ENCODE measurements at regions not wholly inside any gene's neighbourhood (a gene's known extent, or its start where the extent isn't known, plus 50 kb on each side); places are given as distances from the start of the nearest gene placed in this dataset.

DNA sequence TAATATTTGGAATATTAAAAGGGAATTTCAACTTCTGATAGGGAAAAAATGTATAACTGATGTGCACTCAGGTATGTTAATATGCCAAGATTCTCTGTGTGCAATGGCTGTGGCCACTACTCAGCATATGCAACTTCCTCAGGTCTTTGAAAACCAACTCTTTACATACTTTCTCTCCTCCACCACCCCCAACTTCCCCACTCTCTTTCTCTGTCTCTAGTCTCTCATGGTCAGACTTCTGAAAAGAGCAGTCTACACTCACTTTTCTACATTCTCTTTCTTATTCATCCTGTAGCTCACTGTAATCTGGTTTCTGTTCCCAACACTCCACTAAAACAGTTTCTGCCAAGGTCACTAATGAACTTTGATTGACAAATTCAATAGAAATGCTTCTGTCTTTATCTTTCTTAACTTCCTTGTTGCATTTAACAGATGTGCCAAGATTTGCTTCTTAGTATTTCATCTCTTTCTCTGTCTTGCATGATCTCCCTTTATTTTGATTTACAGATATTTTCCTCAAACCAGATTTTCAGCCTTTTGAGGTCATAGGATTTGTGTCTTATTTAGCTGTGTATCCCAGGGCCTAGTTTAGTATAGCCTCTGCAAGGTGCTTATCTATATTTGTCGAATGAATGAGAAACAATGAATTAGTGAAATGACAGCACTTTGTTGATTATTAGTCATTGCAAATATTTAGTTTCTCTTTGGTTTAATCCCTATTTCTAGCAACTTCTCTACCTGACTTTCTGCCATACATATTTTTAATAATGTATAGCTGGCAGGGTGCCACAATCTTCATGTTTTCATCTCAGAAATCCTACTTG, 168.9 kb downstream of the LMO4 start:
- H3K36me3 ChIP-seq: no peaks in the 10 kb centered on the region
- in situ Hi-C loops (cut with MboI; ENCODE audit: low sequenced_read_pairs in 4 of 4): no loop called here
- ATAC-seq (no peak), DNase-seq (no peak)
- H3K4me1 ChIP-seq: peaks cover 0 to 5% of the 10 kb centered on the region in 2 donors
- no peak for TF ChIP-seq POLR2A (IDR thresholded peaks at IDR 0.05)
- TF ChIP-seq, protein P1, sequence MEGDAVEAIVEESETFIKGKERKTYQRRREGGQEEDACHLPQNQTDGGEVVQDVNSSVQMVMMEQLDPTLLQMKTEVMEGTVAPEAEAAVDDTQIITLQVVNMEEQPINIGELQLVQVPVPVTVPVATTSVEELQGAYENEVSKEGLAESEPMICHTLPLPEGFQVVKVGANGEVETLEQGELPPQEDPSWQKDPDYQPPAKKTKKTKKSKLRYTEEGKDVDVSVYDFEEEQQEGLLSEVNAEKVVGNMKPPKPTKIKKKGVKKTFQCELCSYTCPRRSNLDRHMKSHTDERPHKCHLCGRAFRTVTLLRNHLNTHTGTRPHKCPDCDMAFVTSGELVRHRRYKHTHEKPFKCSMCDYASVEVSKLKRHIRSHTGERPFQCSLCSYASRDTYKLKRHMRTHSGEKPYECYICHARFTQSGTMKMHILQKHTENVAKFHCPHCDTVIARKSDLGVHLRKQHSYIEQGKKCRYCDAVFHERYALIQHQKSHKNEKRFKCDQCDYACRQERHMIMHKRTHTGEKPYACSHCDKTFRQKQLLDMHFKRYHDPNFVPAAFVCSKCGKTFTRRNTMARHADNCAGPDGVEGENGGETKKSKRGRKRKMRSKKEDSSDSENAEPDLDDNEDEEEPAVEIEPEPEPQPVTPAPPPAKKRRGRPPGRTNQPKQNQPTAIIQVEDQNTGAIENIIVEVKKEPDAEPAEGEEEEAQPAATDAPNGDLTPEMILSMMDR (IDR thresholded peaks at IDR 0.05 in 4 of 5, conservative IDR thresholded peaks at IDR 0.05 in 1 of 5): no peak
- H3K27me3 ChIP-seq: no peaks in the 10 kb centered on the region
- H3K9me3 ChIP-seq: no peaks in the 10 kb centered on the region
- no peak overlapping the region for H3K27ac ChIP-seq
- H3K4me3 ChIP-seq: no peak overlapping the region
- intact Hi-C loops (cut with DNase I; ENCODE audit: low total_unique reads): no loop called here

GRCh38 chr1:87501738-87502137, 173.1 kb downstream of the LMO4 start:
- H3K9me3 ChIP-seq: no peaks in the 10 kb centered on the region
- ATAC-seq (no peak), DNase-seq (no peak)
- intact Hi-C loops (cut with DNase I; ENCODE audit: low total_unique reads): no loop called here
- in situ Hi-C loops (cut with MboI; ENCODE audit: low sequenced_read_pairs in 4 of 4): no loop called here
- H3K27me3 ChIP-seq: no peaks in the 10 kb centered on the region
- H3K27ac ChIP-seq: no peak overlapping the region
- H3K36me3 ChIP-seq: no peaks in the 10 kb centered on the region
- no peak overlapping the region for H3K4me3 ChIP-seq
- no peak for TF ChIP-seq POLR2A (IDR thresholded peaks at IDR 0.05)
- TF ChIP-seq, protein P1 (IDR thresholded peaks at IDR 0.05 in 4 of 5, conservative IDR thresholded peaks at IDR 0.05 in 1 of 5): no peak
- H3K4me1 ChIP-seq: no peaks in the 10 kb centered on the region

DNA sequence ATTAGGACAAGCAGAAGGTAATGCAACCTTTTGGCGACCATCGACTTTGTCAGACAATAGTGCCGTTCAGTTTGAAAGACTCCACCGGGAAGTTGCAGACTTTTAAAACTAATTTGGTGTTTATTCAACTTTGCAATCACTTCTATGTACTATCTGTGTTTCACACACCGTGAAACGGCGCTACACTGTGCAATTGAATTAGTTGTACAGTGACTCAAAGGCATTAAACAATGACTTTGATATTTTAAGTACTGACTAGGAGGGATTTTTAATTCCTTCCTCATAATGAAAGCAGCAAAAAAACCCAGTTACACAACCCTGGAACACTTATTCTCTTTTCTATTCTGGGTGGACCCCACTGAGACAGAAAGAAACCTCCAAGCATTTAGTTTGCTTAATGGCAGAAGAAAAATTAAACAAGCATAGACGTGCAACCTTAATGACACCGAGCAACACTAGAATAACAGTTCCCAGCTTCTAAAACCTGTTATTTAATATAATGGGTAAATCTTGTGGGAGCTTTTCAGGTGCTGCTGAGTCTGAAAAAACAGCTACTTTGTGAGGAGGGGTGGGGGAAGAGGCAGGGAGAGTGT, 176.8 kb downstream of the LMO4 start:
- Histone ChIP-seq H3K36me3 (no peaks in the 10 kb centered on the region), H3K4me1 (no peaks in the 10 kb centered on the region), H3K27me3 (no peaks in the 10 kb centered on the region), H3K9me3 (no peaks in the 10 kb centered on the region), H3K4me3 (no peak overlapping the region), H3K27ac (no peak overlapping the region)
- ATAC-seq (no peak), DNase-seq (no peak)
- intact Hi-C loops (cut with DNase I; ENCODE audit: low total_unique reads): no loop called here
- no peak for TF ChIP-seq POLR2A (IDR thresholded peaks at IDR 0.05)
- TF ChIP-seq, protein P1 (IDR thresholded peaks at IDR 0.05 in 4 of 5, conservative IDR thresholded peaks at IDR 0.05 in 1 of 5): no peak
- in situ Hi-C loops (cut with MboI; ENCODE audit: low sequenced_read_pairs in 4 of 4): no loop called here

DNA sequence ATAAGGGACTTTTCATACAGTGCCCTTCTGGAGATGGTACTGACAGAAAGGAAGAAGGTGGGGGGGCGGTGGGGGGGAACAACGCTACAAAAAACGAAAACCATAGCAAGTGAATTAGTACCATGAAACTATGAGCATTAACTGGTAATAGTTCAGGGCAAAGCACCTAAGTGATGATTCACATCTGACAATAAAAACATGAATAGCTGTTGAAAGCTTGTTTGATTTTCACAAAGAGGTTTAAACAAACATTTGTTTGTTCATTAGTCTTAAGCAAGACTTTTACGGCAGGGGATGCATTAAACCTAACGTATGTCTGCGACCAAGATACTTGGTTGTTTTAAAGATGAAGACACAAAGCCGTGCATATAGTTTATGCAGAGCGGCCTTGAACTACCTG, 177.5 kb downstream of the LMO4 start:
- no peak for DNase-seq
- H3K27me3 ChIP-seq: no peaks in the 10 kb centered on the region
- no peak overlapping the region for H3K27ac ChIP-seq
- H3K9me3 ChIP-seq: no peaks in the 10 kb centered on the region
- intact Hi-C loops (cut with DNase I; ENCODE audit: low total_unique reads) (no loop called here), in situ Hi-C loops (cut with MboI; ENCODE audit: low sequenced_read_pairs in 4 of 4) (no loop called here)
- ATAC-seq: no peak
- no peaks in the 10 kb centered on the region for H3K4me1 ChIP-seq
- no peaks in the 10 kb centered on the region for H3K36me3 ChIP-seq
- no peak overlapping the region for H3K4me3 ChIP-seq
- TF ChIP-seq, protein P1 (IDR thresholded peaks at IDR 0.05 in 4 of 5, conservative IDR thresholded peaks at IDR 0.05 in 1 of 5): no peak
- TF ChIP-seq POLR2A (IDR thresholded peaks at IDR 0.05): no peak

Measured in gastrocnemius medialis (tissue), 4 donors.